ENCODE measurements at regions not wholly inside any gene's neighbourhood (a gene's known extent, or its start where the extent isn't known, plus 50 kb on each side); places are given as distances from the start of the nearest gene placed in this dataset.

DNA sequence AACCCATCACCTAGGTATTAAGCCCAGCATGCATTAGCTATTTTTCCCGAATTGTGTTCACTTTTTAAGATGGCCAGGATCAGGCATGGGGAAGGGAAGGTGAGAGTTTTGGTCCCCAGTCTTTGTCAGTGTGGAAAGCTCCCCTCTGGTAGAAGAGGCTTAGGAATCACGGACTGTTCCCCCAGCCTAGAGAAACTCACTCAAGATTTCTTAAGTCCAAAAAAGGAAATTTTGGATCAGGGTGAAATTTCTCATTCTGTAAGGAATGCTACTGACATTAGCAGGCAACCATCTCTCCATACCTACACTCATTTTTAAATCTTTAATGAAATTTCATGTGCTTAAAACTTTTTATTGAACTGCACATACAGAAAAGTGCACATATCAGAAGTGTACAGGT, 70.3 kb upstream of the GALNT15 start:
- TF ChIP-seq POLR2A (IDR thresholded peaks at IDR 0.05; ENCODE audit: low read depth, low read length) (no peak), MAFK (IDR thresholded peaks at IDR 0.05; ENCODE audit: low read depth, low read length) (no peak)

All from IMR-90 (cell line).